NCI-H82 treated with DMSO at 0.1 percent for 48 hours (cell line): ENCODE measurements at regions not wholly inside any gene's neighbourhood (a gene's known extent, or its start where the extent isn't known, plus 50 kb on each side); places are given as distances from the start of the nearest gene placed in this dataset.
"Not testable (repeated sequence)": the region's sequence is repeated elsewhere in the genome, so short reads cannot be mapped to it uniquely, and the experiment has no call there.

Experiments used
- DNase-seq: peaks from one replicate; lab custom pipeline; 2025; ENCODE audit not compliant: unreplicated experiment; lab: John Stamatoyannopoulos, UW

DNA sequence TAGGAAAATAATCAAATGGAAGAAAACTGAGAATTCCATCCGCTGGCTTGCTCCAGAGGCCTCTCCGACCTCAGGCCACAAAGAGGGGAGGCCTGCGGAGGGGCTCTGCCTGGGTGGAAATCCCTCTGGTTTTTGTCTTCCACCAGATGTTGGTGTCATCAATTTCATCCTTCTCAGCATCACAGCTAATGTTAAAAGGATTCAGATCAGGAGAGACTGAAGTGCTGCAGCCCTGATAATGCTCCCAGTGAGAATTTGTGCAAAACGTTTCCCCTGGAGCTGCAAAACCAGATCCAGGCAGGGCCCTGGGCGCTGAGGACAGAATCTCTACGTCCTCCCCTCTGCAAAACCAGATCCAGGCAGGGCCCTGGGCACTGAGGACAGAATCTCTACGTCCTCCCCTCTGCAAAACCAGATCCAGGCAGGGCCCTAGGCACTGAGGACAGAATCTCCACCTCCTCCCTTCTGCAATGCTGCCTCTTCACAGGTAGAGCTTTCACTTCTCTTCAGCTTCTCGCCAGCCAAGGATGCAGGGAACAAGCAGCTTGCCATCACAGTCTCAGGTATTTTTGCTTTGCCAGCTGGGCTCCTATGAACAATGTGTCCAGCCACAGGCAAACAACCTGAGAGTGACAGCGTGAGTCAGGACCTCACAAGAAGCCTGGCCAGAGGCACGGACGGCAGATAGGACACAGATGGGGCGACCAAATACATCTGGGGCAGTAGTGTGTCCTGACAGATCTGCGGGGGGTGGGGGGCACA, 81.2 kb downstream of the TMEM18 start:
- DNase-seq: no peak

DNA sequence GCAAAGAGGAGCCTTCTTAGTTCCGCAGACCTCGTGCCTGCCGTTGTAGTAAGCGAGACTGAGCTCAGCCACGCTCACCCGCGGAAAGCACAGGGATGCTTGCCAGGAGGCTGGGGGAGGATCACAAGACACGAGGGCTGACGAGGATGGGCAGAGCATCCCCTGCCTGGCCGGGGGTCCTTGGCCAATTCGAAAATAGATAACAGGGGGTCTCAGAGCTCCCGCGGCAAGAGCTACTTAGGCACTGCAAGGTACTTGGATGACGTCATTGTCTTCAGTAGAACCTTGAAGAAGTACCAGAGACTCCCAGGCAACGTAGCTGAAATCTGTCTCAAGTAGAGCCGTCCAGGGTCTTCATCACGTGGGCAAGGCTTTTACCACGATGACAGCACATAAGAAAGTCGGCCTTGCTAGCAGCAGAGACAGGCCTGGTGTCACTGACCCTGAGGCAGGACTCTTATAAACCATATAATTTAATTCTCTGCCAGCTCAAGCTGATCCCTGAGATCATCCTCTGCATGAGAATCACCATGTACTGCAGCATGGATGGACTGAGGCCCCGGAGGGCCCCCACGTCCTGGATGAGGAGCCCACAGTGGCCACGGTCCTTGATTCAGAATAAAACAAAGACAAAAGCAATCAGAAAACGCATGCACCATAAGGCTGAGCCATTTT, 81.9 kb downstream of the TMEM18 start:
- DNase-seq: no peak

GRCh38 chr2:594297-594949, 82.8 kb downstream of the TMEM18 start:
- DNase-seq: no peak

DNA sequence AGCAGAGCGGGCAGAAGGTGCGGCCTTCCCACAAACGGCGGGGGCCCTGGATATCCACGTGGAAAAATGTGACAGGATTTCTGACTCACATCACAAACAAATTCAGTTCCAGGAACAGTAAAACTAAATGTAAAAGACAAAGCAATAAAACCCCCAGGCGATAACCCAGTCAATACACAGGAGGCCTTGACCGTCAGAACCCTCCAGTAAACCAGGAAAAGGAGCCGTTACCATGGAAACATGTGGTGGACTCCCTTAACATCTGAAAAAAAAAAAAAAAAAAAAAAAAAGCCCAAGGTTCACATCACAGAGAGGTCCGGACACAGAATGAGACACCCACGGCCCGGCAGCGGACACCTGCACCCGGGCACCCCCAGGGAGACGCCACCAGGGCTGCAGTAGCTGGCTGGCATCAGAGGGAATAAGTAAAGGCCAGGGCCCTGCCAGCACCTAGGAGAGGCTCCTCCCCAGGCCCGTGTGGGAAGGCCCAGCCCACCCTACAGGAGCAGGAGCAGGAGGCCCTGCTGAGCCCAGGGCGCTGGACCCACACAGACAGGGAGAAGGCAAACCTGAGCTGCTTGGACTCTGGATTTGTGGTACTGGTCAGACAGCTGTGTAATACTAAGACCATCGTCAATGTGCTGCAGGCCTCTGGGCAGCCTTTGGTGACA, 83.7 kb downstream of the TMEM18 start:
- DNase-seq: no peak

GRCh38 chr2:592737-593136, 84.5 kb downstream of the TMEM18 start:
- DNase-seq: no peak

GRCh38 chr2:590214-591175, 86.7 kb downstream of the TMEM18 start:
- DNase-seq: no peak

GRCh38 chr2:589281-590130, 87.7 kb downstream of the TMEM18 start:
- DNase-seq: no peak

DNA sequence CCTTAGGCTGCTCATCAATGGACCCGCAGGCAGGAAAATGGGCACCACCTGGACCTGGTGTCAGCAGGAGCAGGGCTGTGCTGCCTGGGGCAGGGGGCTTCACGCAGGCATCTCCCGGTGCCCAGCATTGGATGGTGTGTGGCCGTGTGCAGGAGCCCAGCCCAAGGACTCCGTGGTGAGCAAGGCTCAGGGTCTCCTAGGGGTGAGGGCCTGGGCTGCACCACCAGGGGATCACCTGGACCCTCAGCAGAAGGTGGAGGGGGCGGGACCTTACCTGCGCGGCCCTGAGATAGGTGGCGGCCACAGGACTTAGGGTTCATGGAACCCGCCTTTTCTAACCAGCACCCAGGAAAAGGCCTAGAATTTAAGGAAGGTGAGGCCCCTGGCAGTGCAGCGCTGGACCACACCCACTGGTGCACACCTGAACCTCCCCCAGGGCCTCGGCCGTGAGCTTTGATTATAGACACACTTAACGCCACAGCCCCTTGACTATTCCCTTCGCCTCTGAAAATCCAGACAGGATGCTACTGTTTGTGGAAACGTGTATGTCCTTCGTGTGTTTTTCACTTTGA, 89.0 kb downstream of the TMEM18 start:
- DNase-seq: no peak

DNA sequence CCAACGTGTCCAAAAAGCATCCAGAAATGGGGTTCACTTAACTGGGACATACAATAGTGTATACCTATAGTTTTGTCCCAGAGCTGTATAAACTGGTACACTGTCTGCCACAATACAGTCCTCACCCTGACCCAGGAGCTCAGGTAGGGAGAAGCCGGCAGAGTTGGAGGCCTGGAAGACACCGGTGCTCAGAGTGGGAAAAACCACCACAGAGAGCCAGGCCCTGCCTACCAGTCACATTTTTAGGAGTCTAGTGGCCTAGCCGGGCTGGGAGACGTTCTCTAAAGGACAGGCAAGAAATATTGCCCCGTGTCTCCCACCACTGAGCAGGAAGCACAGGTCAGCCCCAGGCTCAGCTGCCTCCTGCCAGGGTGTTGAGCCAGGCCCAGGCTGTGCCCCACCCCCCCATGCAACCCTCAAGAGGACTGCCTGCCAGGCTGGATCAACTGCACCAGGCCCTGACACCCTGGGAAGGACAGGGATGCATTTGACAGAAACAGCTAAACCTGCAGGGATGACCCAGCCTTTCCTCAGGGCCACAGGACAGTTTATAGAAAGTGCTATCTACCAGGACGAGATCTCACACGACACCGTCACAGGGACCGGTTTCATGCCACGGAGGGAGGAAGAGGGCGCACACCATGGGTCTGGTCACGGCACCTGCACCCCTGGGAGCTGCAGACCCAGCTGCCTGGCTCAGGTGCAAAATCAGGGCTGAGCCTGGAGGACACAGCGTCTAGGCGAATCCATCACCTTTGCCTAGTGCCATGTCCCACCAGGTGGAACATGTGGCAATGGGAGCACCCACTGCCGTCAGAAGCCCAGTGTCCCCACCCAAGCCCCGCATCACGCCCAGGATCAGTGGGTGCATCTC, 89.9 kb downstream of the TMEM18 start:
- DNase-seq: no peak

DNA sequence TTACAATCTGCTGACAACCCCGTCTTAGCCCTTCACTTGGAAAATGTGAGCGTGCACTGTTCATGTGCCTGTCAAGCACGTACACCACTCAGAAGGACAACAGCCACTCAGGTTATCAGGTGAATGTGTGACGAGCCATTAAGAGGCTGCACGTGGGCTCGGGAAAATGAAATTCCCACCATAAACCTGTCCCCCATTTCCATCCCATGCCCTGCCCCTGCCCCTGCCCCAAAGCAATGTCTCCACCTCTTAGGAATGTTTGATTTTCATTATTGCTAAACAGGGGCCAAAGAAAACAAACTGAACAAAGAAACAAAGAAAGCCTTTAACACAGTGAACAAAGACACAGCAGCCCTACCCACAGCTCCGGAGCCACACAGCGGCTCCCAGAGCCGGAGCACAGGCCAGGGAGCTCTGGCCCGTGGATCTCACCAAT, 90.5 kb downstream of the TMEM18 start:
- no peak for DNase-seq

DNA sequence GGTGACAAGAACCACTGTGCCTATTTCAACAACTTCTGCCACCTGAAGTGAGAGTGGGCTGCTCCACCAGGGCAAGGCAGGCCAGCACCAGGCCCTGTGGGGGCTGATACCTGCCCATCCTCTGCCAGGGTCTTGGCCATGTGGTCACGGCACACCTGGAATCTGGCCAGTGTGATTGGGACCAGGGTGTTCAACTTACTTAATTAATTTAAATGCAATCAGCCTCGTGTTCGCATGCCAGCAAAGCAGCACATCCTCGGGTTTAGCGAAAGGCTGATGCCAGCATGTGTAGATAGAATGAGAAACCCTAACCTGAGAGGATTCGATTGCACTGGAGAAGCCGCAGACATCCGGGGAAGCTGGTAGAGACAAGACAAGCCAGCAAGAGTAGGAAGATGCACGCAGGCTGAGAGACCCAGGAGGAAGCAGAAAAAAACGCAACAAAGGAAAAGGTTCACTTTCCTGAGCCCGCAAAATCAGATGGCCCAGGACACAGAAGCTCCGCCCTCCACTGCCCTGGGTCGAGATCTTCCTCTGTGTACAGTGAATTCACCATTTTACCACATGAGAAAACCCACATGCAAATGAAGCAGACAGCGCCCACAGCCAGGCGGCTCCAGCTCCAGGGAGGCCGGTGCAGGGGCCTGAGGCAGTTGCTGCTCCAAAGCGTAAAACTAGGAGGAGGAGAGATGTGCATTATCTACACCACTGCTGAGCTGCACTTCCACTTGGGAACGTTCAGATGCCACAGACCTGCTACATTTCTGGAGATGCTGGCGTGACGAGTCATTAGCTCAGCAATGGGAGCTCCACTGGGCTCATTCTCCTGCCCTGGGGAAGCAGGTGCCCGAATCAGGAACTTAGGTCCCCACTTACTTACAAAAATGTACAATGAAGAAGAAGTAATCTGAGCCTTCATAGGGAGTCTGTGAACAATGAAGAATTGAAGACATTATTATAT, 92.1 kb downstream of the TMEM18 start:
- DNase-seq: no peak

DNA sequence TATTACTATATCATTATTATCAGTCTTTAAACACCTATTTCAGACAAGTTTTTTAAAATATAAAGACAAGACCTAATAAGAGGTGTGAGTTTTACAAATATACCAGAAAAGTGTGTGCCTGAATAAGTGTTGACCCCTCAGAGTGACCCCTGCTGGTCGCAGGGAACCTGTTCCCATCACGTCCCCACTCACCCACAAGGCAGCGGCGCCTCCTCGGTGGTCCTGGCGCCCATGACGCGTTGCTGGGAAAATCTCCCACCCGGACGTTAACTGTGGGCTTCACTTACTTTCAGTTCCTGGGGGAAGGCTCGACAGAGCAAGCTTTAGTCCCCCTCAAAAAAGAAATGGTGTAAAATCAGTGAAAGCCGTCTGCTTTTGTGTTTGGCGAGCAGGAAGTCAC, 93.5 kb downstream of the TMEM18 start:
- no peak for DNase-seq

GRCh38 chr2:582792-583528, 94.2 kb downstream of the TMEM18 start:
- no peak for DNase-seq

- not testable (repeated sequence) for DNase-seq
Measured at GRCh38 chr2:582289-582688, 94.9 kb downstream of the TMEM18 start.

GRCh38 chr2:579961-580360, 97.2 kb downstream of the TMEM18 start:
- no peak for DNase-seq

GRCh38 chr2:579351-579886, 97.8 kb downstream of the TMEM18 start:
- DNase-seq: no peak
